Gastroesophageal sphincter (tissue), 4 donors: ENCODE measurements at regions not wholly inside any gene's neighbourhood (a gene's known extent, or its start where the extent isn't known, plus 50 kb on each side); places are given as distances from the start of the nearest gene placed in this dataset.
A peak's percentile ranks its signal among the peaks of the same experiment; 100 is the strongest.
"Not testable (repeated sequence)": the region's sequence is repeated elsewhere in the genome, so short reads cannot be mapped to it uniquely, and the experiment has no call there.

Experiments
- ATAC-seq: fragments of 150-250 bp; one replicate; pipeline ENCODE4 v1.9.1; 2016; ENCODE audit warnings: mild to moderate bottlenecking, moderate library complexity
- H3K27ac ChIP-seq, 4 donors: fragments of 200-600 bp; sonication (generic) in 3 of 4; 1 replicate in 3 of 4; 2 replicates in 1 of 4; pipeline ENCODE4 v1.5.1; 2016 to 2019
- H3K27me3 ChIP-seq: fragments of 200-600 bp; sonication (generic); one replicate; pipeline ENCODE4 v1.5.1; 2019
- H3K36me3 ChIP-seq, 2 donors: fragments of 200-600 bp; sonication (generic); one replicate each; pipeline ENCODE4 v1.5.1; 2019; ENCODE audit warnings: control low read depth in 1 of 2
- H3K4me1 ChIP-seq, 3 donors: fragments of 200-600 bp; sonication (generic); 1 replicate in 2 of 3; 2 replicates in 1 of 3; pipeline ENCODE4 v1.5.1; 2016 to 2019; ENCODE audit warnings: control low read depth in 2 of 3
- H3K4me3 ChIP-seq, 2 donors: fragments of 200-600 bp; sonication (generic); one replicate each; pipeline ENCODE4 v1.5.1; 2019; ENCODE audit warnings: mild to moderate bottlenecking in 1 of 2, moderate library complexity in 1 of 2
- H3K9me3 ChIP-seq, 3 donors: fragments of 200-600 bp; sonication (generic); one replicate each; pipeline ENCODE4 v1.5.1; 2017 to 2019; ENCODE audit warnings: control low read depth in 2 of 3
- WGBS, 2 donors: methylation state at CpG; one replicate each; pipeline ENCODE4 v1.1.5; 2018; ENCODE audit warnings: low coverage in 1 of 2; 5-methylcytosine and 5-hydroxymethylcytosine counted together

DNA sequence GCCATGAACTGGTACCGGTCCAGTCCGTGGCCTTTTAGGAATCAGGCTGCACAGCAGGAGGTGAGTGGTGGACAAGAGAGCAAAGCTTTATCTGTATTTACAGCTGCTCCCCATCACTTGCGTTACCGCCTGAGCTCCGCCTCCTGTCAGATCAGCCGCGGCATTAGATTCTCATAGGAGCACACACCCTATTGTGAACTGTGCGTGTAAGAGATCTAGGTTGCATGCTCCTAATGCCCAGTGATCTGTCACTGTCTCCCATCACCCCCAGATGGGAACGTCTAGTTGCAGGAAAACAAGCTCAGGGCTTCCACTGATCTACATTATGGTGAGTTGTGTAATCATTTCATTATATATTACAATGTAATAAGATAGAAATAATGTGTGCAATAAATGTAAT lies 319.9 kb upstream of the NOTCH2NLA start:
- no CpG with 5 or more reads among the region's 9 CpGs for WGBS, 2 donors
- H3K36me3 ChIP-seq, ATAC-seq, H3K4me1 ChIP-seq, H3K27me3 ChIP-seq, H3K4me3 ChIP-seq, H3K27ac ChIP-seq, H3K9me3 ChIP-seq: not testable (repeated sequence)

GRCh38 chr1:146546189-146546588 lies 317.4 kb upstream of the NOTCH2NLA start:
- H3K4me3 ChIP-seq, H3K9me3 ChIP-seq, ATAC-seq, H3K36me3 ChIP-seq, H3K27ac ChIP-seq, H3K4me1 ChIP-seq, H3K27me3 ChIP-seq: not testable (repeated sequence)
- no CpG with 5 or more reads among the region's 1 CpG for WGBS, 2 donors

DNA sequence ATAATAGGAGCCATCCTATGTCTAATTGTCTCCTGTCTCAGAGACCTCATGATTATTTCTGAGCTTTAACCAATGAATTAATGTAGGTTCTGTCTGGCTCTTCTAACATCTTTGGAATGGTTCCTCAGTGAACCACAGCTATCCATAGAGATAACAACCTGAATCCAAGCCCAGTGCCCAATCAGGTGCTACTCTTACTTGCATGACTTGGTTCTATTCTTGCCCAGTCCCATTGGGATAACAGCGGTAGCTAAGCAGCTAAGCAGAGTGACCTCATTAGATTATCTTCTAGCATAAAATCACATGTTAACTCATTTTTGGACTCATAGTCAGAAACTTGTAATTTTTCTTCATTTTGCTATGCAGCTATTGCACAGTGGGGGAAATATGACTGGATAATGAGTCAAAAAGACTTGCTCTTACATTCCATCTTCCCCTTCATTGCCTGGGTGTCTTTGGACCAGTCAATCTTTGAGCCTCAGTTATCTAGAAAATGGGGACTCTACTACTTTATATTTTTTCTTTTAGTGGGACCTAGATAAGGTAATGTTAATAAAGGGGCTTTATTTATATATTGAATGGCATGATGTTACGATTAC lies 309.1 kb upstream of the NOTCH2NLA start:
- not testable (repeated sequence) for H3K36me3 ChIP-seq, ATAC-seq, H3K9me3 ChIP-seq, H3K4me3 ChIP-seq, H3K4me1 ChIP-seq, H3K27me3 ChIP-seq, H3K27ac ChIP-seq
- no CpG with 5 or more reads among the region's 2 CpGs for WGBS, 2 donors

GRCh38 chr1:146536028-146536427 lies 307.2 kb upstream of the NOTCH2NLA start:
- H3K36me3 ChIP-seq, H3K27me3 ChIP-seq, H3K4me1 ChIP-seq, H3K4me3 ChIP-seq, ATAC-seq, H3K9me3 ChIP-seq, H3K27ac ChIP-seq: not testable (repeated sequence)
- no CpG with 5 or more reads among the region's 1 CpG for WGBS, 2 donors

- no CpG with 5 or more reads among the region's 3 CpGs for WGBS, 2 donors
- not testable (repeated sequence) for ATAC-seq, H3K36me3 ChIP-seq, H3K4me1 ChIP-seq, H3K9me3 ChIP-seq, H3K27ac ChIP-seq, H3K4me3 ChIP-seq, H3K27me3 ChIP-seq
Measured at GRCh38 chr1:146535575-146535974, 306.8 kb upstream of the NOTCH2NLA start.

DNA sequence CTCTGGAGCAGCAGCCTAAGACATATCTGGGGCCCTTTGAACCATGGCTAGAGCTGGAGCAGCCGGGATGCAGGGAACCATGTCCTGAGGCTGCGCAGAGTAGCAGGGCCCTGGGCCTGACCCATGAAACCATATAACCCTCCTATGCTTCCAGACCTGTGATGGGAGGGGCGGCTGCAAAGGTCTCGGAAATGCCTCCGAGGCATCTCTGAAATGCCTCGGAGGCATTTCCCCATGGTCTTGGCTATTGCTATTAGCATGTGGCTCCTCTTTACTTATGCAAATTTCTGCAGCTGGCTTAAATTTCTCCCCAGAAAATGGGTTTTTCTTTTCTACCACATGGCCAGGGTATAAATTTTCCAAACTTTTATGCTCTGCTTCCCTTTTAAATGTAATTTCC lies 302.1 kb upstream of the NOTCH2NLA start:
- not testable (repeated sequence) for H3K4me1 ChIP-seq, H3K4me3 ChIP-seq, H3K27me3 ChIP-seq, H3K36me3 ChIP-seq, H3K9me3 ChIP-seq, ATAC-seq, H3K27ac ChIP-seq
- no CpG with 5 or more reads among the region's 6 CpGs for WGBS, 2 donors

DNA sequence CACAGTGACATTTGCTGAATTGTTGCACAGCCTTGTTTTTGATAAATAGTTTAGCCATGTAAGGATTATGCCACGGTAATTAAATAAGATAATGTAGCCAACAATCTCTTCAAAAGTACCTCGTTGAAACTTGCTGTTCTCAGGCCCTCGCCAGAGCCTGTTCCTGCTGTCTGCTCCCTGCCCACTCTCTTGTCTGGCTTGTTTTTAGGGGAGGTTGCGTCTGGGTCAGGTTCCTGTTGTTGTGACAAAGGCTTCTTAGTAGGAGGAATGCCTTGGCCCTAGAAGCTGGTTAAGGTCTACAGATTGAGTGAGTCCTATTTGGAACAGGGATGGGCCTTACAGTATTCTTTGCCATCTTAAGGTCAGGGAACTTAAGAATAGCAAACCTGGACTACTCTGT lies 294.0 kb upstream of the NOTCH2NLA start:
- not testable (repeated sequence) for H3K4me1 ChIP-seq, H3K9me3 ChIP-seq, H3K27me3 ChIP-seq, H3K36me3 ChIP-seq, ATAC-seq, H3K4me3 ChIP-seq, H3K27ac ChIP-seq
- no CpG with 5 or more reads among the region's 4 CpGs for WGBS, 2 donors

- not testable (repeated sequence) for ATAC-seq, H3K4me1 ChIP-seq, H3K27ac ChIP-seq, H3K4me3 ChIP-seq, H3K27me3 ChIP-seq, H3K36me3 ChIP-seq, H3K9me3 ChIP-seq
- no CpG with 5 or more reads among the region's 6 CpGs for WGBS, 2 donors
Measured at GRCh38 chr1:146522345-146522744, 293.5 kb upstream of the NOTCH2NLA start.

DNA sequence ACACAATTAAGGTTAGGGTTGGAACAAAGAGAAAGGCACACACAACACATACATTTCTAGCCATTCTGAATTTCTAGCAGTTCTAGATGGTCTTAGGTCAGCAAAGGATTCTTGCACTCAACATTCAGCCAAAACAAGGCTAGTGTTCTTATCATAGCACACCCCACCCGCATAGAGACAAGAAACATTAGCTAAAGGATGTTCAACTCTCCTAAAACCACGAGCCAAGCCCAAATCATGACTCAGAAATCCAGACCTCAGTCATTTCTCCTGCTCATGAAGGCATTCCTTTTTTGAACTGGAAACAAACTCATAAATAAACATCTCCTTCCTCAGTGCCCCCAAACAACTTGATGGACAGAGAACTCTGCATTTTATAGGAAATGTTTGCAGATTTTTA lies 293.0 kb upstream of the NOTCH2NLA start:
- H3K4me3 ChIP-seq, ATAC-seq, H3K27me3 ChIP-seq, H3K4me1 ChIP-seq, H3K9me3 ChIP-seq, H3K27ac ChIP-seq, H3K36me3 ChIP-seq: not testable (repeated sequence)
- WGBS, 2 donors = no CpG with 5 or more reads among the region's 2 CpGs

GRCh38 chr1:146513754-146514153 lies 284.9 kb upstream of the NOTCH2NLA start:
- not testable (repeated sequence) for ATAC-seq, H3K27ac ChIP-seq, H3K36me3 ChIP-seq, H3K27me3 ChIP-seq, H3K4me1 ChIP-seq, H3K9me3 ChIP-seq, H3K4me3 ChIP-seq
- WGBS, 2 donors = no CpG with 5 or more reads among the region's 4 CpGs

GRCh38 chr1:146511047-146511777 lies 282.4 kb upstream of the NOTCH2NLA start:
- not testable (repeated sequence) for H3K36me3 ChIP-seq, H3K9me3 ChIP-seq, H3K4me1 ChIP-seq, H3K27ac ChIP-seq, H3K27me3 ChIP-seq, H3K4me3 ChIP-seq, ATAC-seq
- no CpG with 5 or more reads among the region's 7 CpGs for WGBS, 2 donors

GRCh38 chr1:146510248-146510983 lies 281.6 kb upstream of the NOTCH2NLA start:
- ATAC-seq, H3K27me3 ChIP-seq, H3K36me3 ChIP-seq, H3K4me1 ChIP-seq, H3K27ac ChIP-seq, H3K4me3 ChIP-seq, H3K9me3 ChIP-seq: not testable (repeated sequence)
- WGBS, 2 donors = no CpG with 5 or more reads among the region's 4 CpGs

GRCh38 chr1:146504121-146504520 lies 275.3 kb upstream of the NOTCH2NLA start:
- not testable (repeated sequence) for H3K4me1 ChIP-seq, ATAC-seq, H3K27me3 ChIP-seq, H3K27ac ChIP-seq, H3K36me3 ChIP-seq, H3K4me3 ChIP-seq, H3K9me3 ChIP-seq
- 60% methylated on average over 1 of the region's 4 CpGs; no CpG with 5 or more reads in 1 of the 2 donors for WGBS, 2 donors

DNA sequence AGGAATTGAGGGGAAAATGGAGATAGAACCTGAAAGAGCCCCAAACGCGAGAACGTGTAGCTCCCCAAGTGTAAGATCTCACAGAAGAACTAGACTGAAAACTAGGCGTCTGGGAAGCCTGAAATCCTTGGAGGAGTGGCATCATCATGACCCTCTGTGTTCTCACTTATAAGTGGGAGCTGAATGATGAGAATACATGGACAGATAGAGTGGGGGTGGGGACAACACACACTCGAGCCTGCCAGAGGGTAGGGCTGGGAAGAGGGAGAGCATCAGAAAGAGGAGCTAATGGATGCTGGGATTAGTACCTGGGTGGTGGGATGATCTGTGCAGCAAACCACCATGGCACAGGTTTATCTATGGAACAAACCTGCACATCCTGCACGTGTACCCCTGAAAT lies 258.7 kb upstream of the NOTCH2NLA start:
- H3K4me1 ChIP-seq, H3K36me3 ChIP-seq, ATAC-seq, H3K9me3 ChIP-seq, H3K27me3 ChIP-seq: not testable (repeated sequence)
- WGBS, 2 donors = no CpG with 5 or more reads among the region's 6 CpGs
- H3K27ac ChIP-seq = peak overlapping the region in 1 of 4 donors; percentile 84
- H3K4me3 ChIP-seq = peak overlapping the region in 1 of 2 donors; percentile 52
